ENCODE measurements at regions not wholly inside any gene's neighbourhood (a gene's known extent, or its start where the extent isn't known, plus 50 kb on each side); places are given as distances from the start of the nearest gene placed in this dataset.

- H3K9me3 ChIP-seq (ENCODE audit: control insufficient read depth, insufficient read depth, low read depth, low read length): no peaks in the 10 kb centered on the region
- H3K27ac ChIP-seq (ENCODE audit: extremely low read depth, low read depth, low read length): no peak overlapping the region
- H3K4me3 ChIP-seq (ENCODE audit: low read depth, low read length): no peak overlapping the region
- TF ChIP-seq ZNF394 (tag by site-specific recombination; IDR thresholded peaks at IDR 0.05; ENCODE audit: borderline replicate concordance) (no peak), ZNF664 (tag by site-specific recombination; IDR thresholded peaks at IDR 0.05) (no peak), ZNF350 (tag by site-specific recombination; IDR thresholded peaks at IDR 0.05) (no peak), ZNF18 (tag by site-specific recombination; IDR thresholded peaks at IDR 0.05) (no peak), ZNF626 (tag by site-specific recombination; IDR thresholded peaks at IDR 0.05) (no peak), ZNF341 (tag by site-specific recombination; IDR thresholded peaks at IDR 0.05; ENCODE audit: low read depth) (no peak), ZNF280D (tag by site-specific recombination; IDR thresholded peaks at IDR 0.05) (no peak), PRDM1 (tag by site-specific recombination; IDR thresholded peaks at IDR 0.05) (no peak), ZBTB7A (tag by site-specific recombination; IDR thresholded peaks at IDR 0.05; ENCODE audit: low read depth) (no peak), TSHZ1 (tag by site-specific recombination; IDR thresholded peaks at IDR 0.05; ENCODE audit: borderline replicate concordance) (no peak), HOXC10 (CRISPR knock-in tag; IDR thresholded peaks at IDR 0.05) (no peak), ZBTB49 (tag by site-specific recombination; IDR thresholded peaks at IDR 0.05; ENCODE audit: low read depth) (no peak), RBAK (tag by site-specific recombination; IDR thresholded peaks at IDR 0.05) (no peak), ZEB2 (tag by site-specific recombination; IDR thresholded peaks at IDR 0.05) (no peak)
- ChIA-PET CTCF (interaction anchor here (0.6 to 1.2 kb wide), 2 partner anchors 31 to 347 kb away, joined by 3 to 6 read pairs; no protein-coding TSS in a partner anchor), POLR2A (no interaction called here)
- H3K4me1 ChIP-seq (ENCODE audit: control insufficient read depth, insufficient read depth, low read length): 0 out of 2 replicates have a peak, but pooled peaks cover 2% of the 10 kb centered on the region
- no peaks in the 10 kb centered on the region for H3K36me3 ChIP-seq (ENCODE audit: control insufficient read depth in 2 of 2, insufficient read depth in 1 of 2, low read length in 2 of 2)
Observed at GRCh38 chr12:107478881-107479280, 206.7 kb upstream of the PWP1 start.
